Neural progenitor cell (in vitro differentiated cells): ENCODE measurements at regions not wholly inside any gene's neighbourhood (a gene's known extent, or its start where the extent isn't known, plus 50 kb on each side); places are given as distances from the start of the nearest gene placed in this dataset.

Experiments used
- DNase-seq: peaks from one replicate; pipeline ENCODE4 v3.0.0-alpha.2; 2016; ENCODE audit warnings: low spot score
- H2AFZ ChIP-seq: fragments of 200-600 bp; sonication (generic); replicated peaks from 2 replicates; pipeline ENCODE4 v1.6.1; 2016; ENCODE audit warnings: antibody characterized with exemption
- H3F3A ChIP-seq: fragments of 200-600 bp; sonication (generic); 2 replicates; pipeline ENCODE4 v1.6.1; 2016; ENCODE audit warnings: antibody characterized with exemption, low read depth
- H3K27ac ChIP-seq: fragments of 200-600 bp; sonication (generic); 2 replicates; pipeline ENCODE4 v1.5.1; 2016; ENCODE audit warnings: mild to moderate bottlenecking
- H3K27me3 ChIP-seq: fragments of 200-600 bp; sonication (generic); 2 replicates; pipeline ENCODE4 v1.6.1; 2016; ENCODE audit warnings: mild to moderate bottlenecking, moderate library complexity
- H3K36me3 ChIP-seq: fragments of 200-600 bp; sonication (generic); 2 replicates; pipeline ENCODE4 v1.5.1; 2016
- H3K4me1 ChIP-seq: fragments of 200-600 bp; sonication (generic); 2 replicates; pipeline ENCODE4 v1.6.1; 2016; ENCODE audit warnings: mixed run types
- H3K4me2 ChIP-seq: fragments of 200-600 bp; sonication (generic); 2 replicates; pipeline ENCODE4 v1.6.1; 2016
- H3K4me3 ChIP-seq: fragments of 200-600 bp; sonication (generic); 2 replicates; pipeline ENCODE4 v1.5.1; 2016
- H3K79me2 ChIP-seq: fragments of 200-600 bp; sonication (generic); 2 replicates; pipeline ENCODE4 v1.6.1; 2016; ENCODE audit warnings: low read depth
- H3K9ac ChIP-seq: fragments of 200-600 bp; sonication (generic); 2 replicates; pipeline ENCODE4 v1.6.1; 2016
- H3K9me3 ChIP-seq: fragments of 200-600 bp; sonication (generic); 2 replicates; pipeline ENCODE4 v1.5.1; 2016; ENCODE audit warnings: low read depth
- H4K20me1 ChIP-seq: fragments of 200-600 bp; sonication (generic); 2 replicates; pipeline ENCODE4 v1.6.1; 2016; ENCODE audit warnings: low read depth
- H3K27ac Mint-ChIP-seq: 3 replicates; pipeline ENCODE4 v1.8.0; 2021; ENCODE audit warnings: mixed read lengths
- H3K27me3 Mint-ChIP-seq: 2 replicates; pipeline ENCODE4 v1.8.0; 2022; ENCODE audit warnings: low read depth, mild to moderate bottlenecking, inconsistent platforms, moderate library complexity, mixed read lengths; ENCODE audit not compliant: insufficient read depth
- H3K36me3 Mint-ChIP-seq: 3 replicates; pipeline ENCODE4 v1.8.0; 2021; ENCODE audit warnings: mixed read lengths
- H3K4me1 Mint-ChIP-seq: 3 replicates; pipeline ENCODE4 v1.8.0; 2021; ENCODE audit warnings: mixed read lengths
- H3K4me3 Mint-ChIP-seq: 3 replicates; pipeline ENCODE4 v1.8.0; 2021; ENCODE audit warnings: mild to moderate bottlenecking, moderate library complexity, mixed read lengths
- H3K9me3 Mint-ChIP-seq: 3 replicates; pipeline ENCODE4 v1.8.0; 2020; ENCODE audit warnings: mixed read lengths
- CTCF ChIP-seq: fragments of 200-600 bp; sonication (generic); IDR thresholded peaks from 2 replicates; pipeline ENCODE4 v1.5.1; 2017; ENCODE audit warnings: antibody characterized with exemption, mild to moderate bottlenecking
- EZH2 ChIP-seq: fragments of 200-600 bp; sonication (generic); IDR thresholded peaks from 2 replicates; pipeline ENCODE4 v1.6.1; 2017; ENCODE audit warnings: antibody characterized with exemption, mild to moderate bottlenecking, moderate library complexity
- EZH2phosphoT487 ChIP-seq: fragments of 200-600 bp; sonication (generic); IDR thresholded peaks from 2 replicates; pipeline ENCODE4 v1.6.1; 2017; ENCODE audit warnings: antibody characterized with exemption

GRCh38 chr3:148625095-148625736 lies 72.5 kb upstream of the AGTR1 start:
- H3K79me2 ChIP-seq, result no peaks in the 10 kb centered on the region
- no peaks in the 10 kb centered on the region for H3K9me3 ChIP-seq
- no peak overlapping the region for H3K27ac Mint-ChIP-seq
- H3K4me1 ChIP-seq, result no peaks in the 10 kb centered on the region
- H3K4me2 ChIP-seq, result no peak overlapping the region
- no peak for DNase-seq
- TF ChIP-seq EZH2phosphoT487 (no peak), EZH2 (no peak), CTCF (no peak)
- no peaks in the 10 kb centered on the region for H4K20me1 ChIP-seq
- no peaks in the 10 kb centered on the region for H3K27me3 ChIP-seq
- no peaks in the 10 kb centered on the region for H3K27me3 Mint-ChIP-seq
- no peak overlapping the region for H3K4me3 Mint-ChIP-seq
- no peak overlapping the region for H3K27ac ChIP-seq
- no peak overlapping the region for H2AFZ ChIP-seq
- H3K4me3 ChIP-seq, result no peak overlapping the region
- H3K9me3 Mint-ChIP-seq, result peaks cover 10% of the 10 kb centered on the region
- no peaks in the 10 kb centered on the region for H3K36me3 ChIP-seq
- no peaks in the 10 kb centered on the region for H3K36me3 Mint-ChIP-seq
- H3F3A ChIP-seq, result no peaks in the 10 kb centered on the region
- no peaks in the 10 kb centered on the region for H3K4me1 Mint-ChIP-seq
- H3K9ac ChIP-seq, result no peak overlapping the region

GRCh38 chr3:148625991-148626390 lies 71.7 kb upstream of the AGTR1 start:
- no peaks in the 10 kb centered on the region for H3K27me3 Mint-ChIP-seq
- no peak overlapping the region for H3K4me3 Mint-ChIP-seq
- no peak overlapping the region for H2AFZ ChIP-seq
- no peaks in the 10 kb centered on the region for H4K20me1 ChIP-seq
- no peaks in the 10 kb centered on the region for H3K4me1 Mint-ChIP-seq
- no peak overlapping the region for H3K27ac Mint-ChIP-seq
- H3F3A ChIP-seq, result no peaks in the 10 kb centered on the region
- H3K36me3 ChIP-seq, result no peaks in the 10 kb centered on the region
- no peak overlapping the region for H3K4me3 ChIP-seq
- no peaks in the 10 kb centered on the region for H3K36me3 Mint-ChIP-seq
- H3K9me3 Mint-ChIP-seq, result peaks cover 11% of the 10 kb centered on the region
- no peak for TF ChIP-seq EZH2
- no peak for TF ChIP-seq CTCF
- no peak for TF ChIP-seq EZH2phosphoT487
- H3K27ac ChIP-seq, result no peak overlapping the region
- no peak overlapping the region for H3K9ac ChIP-seq
- H3K4me2 ChIP-seq, result no peak overlapping the region
- no peak for DNase-seq
- H3K79me2 ChIP-seq, result no peaks in the 10 kb centered on the region
- H3K4me1 ChIP-seq, result no peaks in the 10 kb centered on the region
- H3K27me3 ChIP-seq, result no peaks in the 10 kb centered on the region
- H3K9me3 ChIP-seq, result no peaks in the 10 kb centered on the region

GRCh38 chr3:148629006-148629405 lies 68.7 kb upstream of the AGTR1 start:
- peaks cover 16% of the 10 kb centered on the region for H3K9me3 Mint-ChIP-seq
- H3K27ac Mint-ChIP-seq, result no peak overlapping the region
- H3K4me1 ChIP-seq, result no peaks in the 10 kb centered on the region
- no peaks in the 10 kb centered on the region for H3K79me2 ChIP-seq
- DNase-seq, result no peak
- no peaks in the 10 kb centered on the region for H4K20me1 ChIP-seq
- H3K9me3 ChIP-seq, result no peaks in the 10 kb centered on the region
- H3K27ac ChIP-seq, result no peak overlapping the region
- H3K4me3 Mint-ChIP-seq, result no peak overlapping the region
- no peaks in the 10 kb centered on the region for H3K36me3 ChIP-seq
- no peak overlapping the region for H3K9ac ChIP-seq
- no peak overlapping the region for H3K4me2 ChIP-seq
- H3K27me3 Mint-ChIP-seq, result no peaks in the 10 kb centered on the region
- H3F3A ChIP-seq, result no peaks in the 10 kb centered on the region
- H3K36me3 Mint-ChIP-seq, result no peaks in the 10 kb centered on the region
- peaks cover 6% of the 10 kb centered on the region for H3K4me1 Mint-ChIP-seq
- no peak overlapping the region for H3K4me3 ChIP-seq
- no peak overlapping the region for H2AFZ ChIP-seq
- H3K27me3 ChIP-seq, result no peaks in the 10 kb centered on the region
- TF ChIP-seq EZH2, result no peak
- no peak for TF ChIP-seq EZH2phosphoT487
- TF ChIP-seq CTCF, result no peak
